Esophagus muscularis mucosa (tissue), 3 donors: ENCODE measurements at regions not wholly inside any gene's neighbourhood (a gene's known extent, or its start where the extent isn't known, plus 50 kb on each side); places are given as distances from the start of the nearest gene placed in this dataset.

Source experiments
- POLR2A ChIP-seq: fragments of 450-650 bp; IDR thresholded peaks from one replicate; pipeline ENCODE4 v1.6.1; 2017; ENCODE audit warnings: antibody characterized with exemption, moderate library complexity, mild to moderate bottlenecking, low read depth
- POLR2AphosphoS5 ChIP-seq, 2 donors: sonication (generic); formaldehyde crosslinking; IDR thresholded peaks; one replicate each; pipeline ENCODE4 v1.6.1; 2017; ENCODE audit warnings: antibody characterized with exemption in 2 of 2
- TF ChIP-seq, protein P1 (sequence below), 3 experiments: fragments of 200-600 bp in 2 of 3; fragments of 450-650 bp in 1 of 3; sonication (generic) in 2 of 3; IDR thresholded peaks; one replicate each; pipeline ENCODE4 v1.5.1; 2017 to 2019; ENCODE audit warnings: antibody characterized with exemption in 3 of 3, mild to moderate bottlenecking in 2 of 3, moderate library complexity in 1 of 3

DNA sequence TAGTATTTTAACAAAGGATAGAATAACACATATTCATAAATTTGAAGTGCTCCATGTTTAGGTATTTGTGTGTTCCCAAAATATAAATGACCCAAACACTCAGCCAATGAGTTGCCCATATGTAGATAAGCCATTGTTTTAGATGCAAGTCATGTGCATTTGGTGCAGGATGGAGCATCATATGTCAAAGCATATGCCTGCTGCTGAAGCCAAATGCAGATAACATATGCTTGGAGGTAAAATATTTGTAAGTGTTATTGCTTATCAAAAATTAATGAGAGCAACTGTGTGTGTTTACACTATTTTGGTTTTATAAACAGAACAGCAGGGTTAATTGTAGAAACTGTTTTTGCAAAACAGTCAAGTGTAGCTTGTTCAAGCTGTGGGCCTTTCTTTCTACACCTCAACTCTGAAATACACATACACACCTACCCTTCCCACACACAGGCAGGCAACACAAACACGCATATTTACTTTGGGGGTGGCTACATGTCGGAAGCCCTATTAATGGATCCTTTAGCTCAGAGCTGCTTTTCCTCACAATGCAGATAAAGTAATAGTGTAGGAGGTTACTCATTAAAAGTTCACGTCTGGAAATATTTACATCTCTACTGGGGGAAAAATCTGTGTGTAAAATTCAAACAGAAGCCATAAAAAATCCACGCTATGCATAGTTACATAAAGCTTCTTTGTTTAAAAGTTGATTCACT is 521.4 kb downstream of the ZNF385D start:
- TF ChIP-seq, protein P1, sequence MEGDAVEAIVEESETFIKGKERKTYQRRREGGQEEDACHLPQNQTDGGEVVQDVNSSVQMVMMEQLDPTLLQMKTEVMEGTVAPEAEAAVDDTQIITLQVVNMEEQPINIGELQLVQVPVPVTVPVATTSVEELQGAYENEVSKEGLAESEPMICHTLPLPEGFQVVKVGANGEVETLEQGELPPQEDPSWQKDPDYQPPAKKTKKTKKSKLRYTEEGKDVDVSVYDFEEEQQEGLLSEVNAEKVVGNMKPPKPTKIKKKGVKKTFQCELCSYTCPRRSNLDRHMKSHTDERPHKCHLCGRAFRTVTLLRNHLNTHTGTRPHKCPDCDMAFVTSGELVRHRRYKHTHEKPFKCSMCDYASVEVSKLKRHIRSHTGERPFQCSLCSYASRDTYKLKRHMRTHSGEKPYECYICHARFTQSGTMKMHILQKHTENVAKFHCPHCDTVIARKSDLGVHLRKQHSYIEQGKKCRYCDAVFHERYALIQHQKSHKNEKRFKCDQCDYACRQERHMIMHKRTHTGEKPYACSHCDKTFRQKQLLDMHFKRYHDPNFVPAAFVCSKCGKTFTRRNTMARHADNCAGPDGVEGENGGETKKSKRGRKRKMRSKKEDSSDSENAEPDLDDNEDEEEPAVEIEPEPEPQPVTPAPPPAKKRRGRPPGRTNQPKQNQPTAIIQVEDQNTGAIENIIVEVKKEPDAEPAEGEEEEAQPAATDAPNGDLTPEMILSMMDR (IDR thresholded peaks at IDR 0.05): no peak
- TF ChIP-seq POLR2AphosphoS5 (IDR thresholded peaks at IDR 0.05): no peak
- TF ChIP-seq POLR2A: no peak
